ENCODE measurements at regions not wholly inside any gene's neighbourhood (a gene's known extent, or its start where the extent isn't known, plus 50 kb on each side); places are given as distances from the start of the nearest gene placed in this dataset.

- H3K27ac Mint-ChIP-seq (ENCODE audit: unreplicated experiment) = no peak overlapping the region
- no peak overlapping the region for H3K4me3 Mint-ChIP-seq (ENCODE audit: unreplicated experiment)
- no peaks in the 10 kb centered on the region for H3K27me3 Mint-ChIP-seq (ENCODE audit: unreplicated experiment)
- no peak for DNase-seq
- peaks cover 6% of the 10 kb centered on the region for H3K4me1 Mint-ChIP-seq (ENCODE audit: low read depth, unreplicated experiment)
- TF ChIP-seq CTCF (IDR thresholded peaks at IDR 0.05; ENCODE audit: partially characterized antibody, unreplicated experiment) = no peak
- no peaks in the 10 kb centered on the region for H3K36me3 Mint-ChIP-seq (ENCODE audit: unreplicated experiment)
- H3K9me3 Mint-ChIP-seq (ENCODE audit: unreplicated experiment) = no peaks in the 10 kb centered on the region
Observed at GRCh38 chr5:57618767-57619381, 136.3 kb upstream of the ACTBL2 start.

- DNase-seq = no peak
- no peaks in the 10 kb centered on the region for H3K27me3 Mint-ChIP-seq (ENCODE audit: unreplicated experiment)
- no peak overlapping the region for H3K4me3 Mint-ChIP-seq (ENCODE audit: unreplicated experiment)
- H3K4me1 Mint-ChIP-seq (ENCODE audit: low read depth, unreplicated experiment) = peaks cover 6% of the 10 kb centered on the region
- peaks cover 1% of the 10 kb centered on the region for H3K9me3 Mint-ChIP-seq (ENCODE audit: unreplicated experiment)
- H3K27ac Mint-ChIP-seq (ENCODE audit: unreplicated experiment) = no peak overlapping the region
- no peak for TF ChIP-seq CTCF (IDR thresholded peaks at IDR 0.05; ENCODE audit: partially characterized antibody, unreplicated experiment)
- no peaks in the 10 kb centered on the region for H3K36me3 Mint-ChIP-seq (ENCODE audit: unreplicated experiment)
Observed at GRCh38 chr5:57613741-57614140, 131.1 kb upstream of the ACTBL2 start.

- no peak for TF ChIP-seq CTCF (IDR thresholded peaks at IDR 0.05; ENCODE audit: partially characterized antibody, unreplicated experiment)
Observed at GRCh38 chr5:57611177-57611576, 128.6 kb upstream of the ACTBL2 start.

GRCh38 chr5:57608542-57608941 is 125.9 kb upstream of the ACTBL2 start:
- H3K27ac Mint-ChIP-seq (ENCODE audit: unreplicated experiment) = no peak overlapping the region
- no peak for DNase-seq
- no peak for TF ChIP-seq CTCF (IDR thresholded peaks at IDR 0.05; ENCODE audit: partially characterized antibody, unreplicated experiment)
- no peaks in the 10 kb centered on the region for H3K36me3 Mint-ChIP-seq (ENCODE audit: unreplicated experiment)
- no peaks in the 10 kb centered on the region for H3K4me1 Mint-ChIP-seq (ENCODE audit: low read depth, unreplicated experiment)
- no peak overlapping the region for H3K4me3 Mint-ChIP-seq (ENCODE audit: unreplicated experiment)
- no peaks in the 10 kb centered on the region for H3K27me3 Mint-ChIP-seq (ENCODE audit: unreplicated experiment)
- H3K9me3 Mint-ChIP-seq (ENCODE audit: unreplicated experiment) = peaks cover 1% of the 10 kb centered on the region

More at GRCh38 chr5:57611177-57611576, 128.6 kb upstream of the ACTBL2 start:
- Mint-ChIP-seq H3K27ac (ENCODE audit: unreplicated experiment) (no peak overlapping the region), H3K27me3 (ENCODE audit: unreplicated experiment) (no peaks in the 10 kb centered on the region), H3K36me3 (ENCODE audit: unreplicated experiment) (no peaks in the 10 kb centered on the region), H3K9me3 (ENCODE audit: unreplicated experiment) (peaks cover 1% of the 10 kb centered on the region), H3K4me1 (ENCODE audit: low read depth, unreplicated experiment) (peaks cover 6% of the 10 kb centered on the region), H3K4me3 (ENCODE audit: unreplicated experiment) (no peak overlapping the region)
- DNase-seq = no peak

GRCh38 chr5:57601996-57602395 is 119.4 kb upstream of the ACTBL2 start:
- TF ChIP-seq CTCF (IDR thresholded peaks at IDR 0.05; ENCODE audit: partially characterized antibody, unreplicated experiment) = no peak
- Mint-ChIP-seq H3K36me3 (ENCODE audit: unreplicated experiment) (no peaks in the 10 kb centered on the region), H3K27ac (ENCODE audit: unreplicated experiment) (no peak overlapping the region), H3K9me3 (ENCODE audit: unreplicated experiment) (no peaks in the 10 kb centered on the region), H3K27me3 (ENCODE audit: unreplicated experiment) (no peaks in the 10 kb centered on the region), H3K4me1 (ENCODE audit: low read depth, unreplicated experiment) (no peaks in the 10 kb centered on the region), H3K4me3 (ENCODE audit: unreplicated experiment) (no peak overlapping the region)
- DNase-seq = no peak
